ENCODE measurements at regions not wholly inside any gene's neighbourhood (a gene's known extent, or its start where the extent isn't known, plus 50 kb on each side); places are given as distances from the start of the nearest gene placed in this dataset.

DNA sequence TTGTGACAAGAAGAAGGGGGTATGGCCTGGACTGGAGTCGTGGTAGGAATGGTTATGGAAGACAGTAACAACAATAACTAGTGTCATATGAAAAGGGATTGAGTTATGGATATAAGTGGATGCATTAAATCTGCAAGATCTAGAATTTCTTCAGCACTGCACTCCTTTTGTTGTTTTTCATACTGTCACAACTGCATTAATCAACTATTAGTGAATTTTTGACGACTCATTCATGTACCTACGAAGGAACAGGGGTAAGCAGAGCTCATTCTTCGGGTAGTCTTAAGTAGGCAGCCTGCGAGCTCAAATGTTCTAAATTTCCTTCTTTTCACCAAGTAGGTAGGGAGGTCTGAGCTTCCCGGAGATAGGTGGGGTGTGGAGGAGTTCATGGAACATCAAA, 109.7 kb upstream of the UPP2 start:
- TF ChIP-seq, protein P1, sequence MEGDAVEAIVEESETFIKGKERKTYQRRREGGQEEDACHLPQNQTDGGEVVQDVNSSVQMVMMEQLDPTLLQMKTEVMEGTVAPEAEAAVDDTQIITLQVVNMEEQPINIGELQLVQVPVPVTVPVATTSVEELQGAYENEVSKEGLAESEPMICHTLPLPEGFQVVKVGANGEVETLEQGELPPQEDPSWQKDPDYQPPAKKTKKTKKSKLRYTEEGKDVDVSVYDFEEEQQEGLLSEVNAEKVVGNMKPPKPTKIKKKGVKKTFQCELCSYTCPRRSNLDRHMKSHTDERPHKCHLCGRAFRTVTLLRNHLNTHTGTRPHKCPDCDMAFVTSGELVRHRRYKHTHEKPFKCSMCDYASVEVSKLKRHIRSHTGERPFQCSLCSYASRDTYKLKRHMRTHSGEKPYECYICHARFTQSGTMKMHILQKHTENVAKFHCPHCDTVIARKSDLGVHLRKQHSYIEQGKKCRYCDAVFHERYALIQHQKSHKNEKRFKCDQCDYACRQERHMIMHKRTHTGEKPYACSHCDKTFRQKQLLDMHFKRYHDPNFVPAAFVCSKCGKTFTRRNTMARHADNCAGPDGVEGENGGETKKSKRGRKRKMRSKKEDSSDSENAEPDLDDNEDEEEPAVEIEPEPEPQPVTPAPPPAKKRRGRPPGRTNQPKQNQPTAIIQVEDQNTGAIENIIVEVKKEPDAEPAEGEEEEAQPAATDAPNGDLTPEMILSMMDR (IDR thresholded peaks at IDR 0.05 in 8 of 11, conservative IDR thresholded peaks at IDR 0.05 in 3 of 11): no peak
- TF ChIP-seq POLR2AphosphoS5 (IDR thresholded peaks at IDR 0.05) (no peak), POLR2A (IDR thresholded peaks at IDR 0.05) (no peak)
